AG10803 (cell line): ENCODE measurements at regions not wholly inside any gene's neighbourhood (a gene's known extent, or its start where the extent isn't known, plus 50 kb on each side); places are given as distances from the start of the nearest gene placed in this dataset.
A peak's percentile ranks its signal among the peaks of the same experiment; 100 is the strongest.

Experiments used
- DNase-seq: peaks from one replicate; pipeline ENCODE4 v3.0.0; 2010; ENCODE audit warnings: low read depth
- H3K4me3 ChIP-seq: 2 replicates; pipeline ENCODE4 v1.5.1; 2011; ENCODE audit warnings: mild to moderate bottlenecking, low read length, control low read depth
- TF ChIP-seq, protein P1 (sequence below): conservative IDR thresholded peaks from 2 replicates; pipeline ENCODE4 v1.5.1; 2011; ENCODE audit warnings: mild to moderate bottlenecking, low read length, control low read depth, inconsistent platforms

DNA sequence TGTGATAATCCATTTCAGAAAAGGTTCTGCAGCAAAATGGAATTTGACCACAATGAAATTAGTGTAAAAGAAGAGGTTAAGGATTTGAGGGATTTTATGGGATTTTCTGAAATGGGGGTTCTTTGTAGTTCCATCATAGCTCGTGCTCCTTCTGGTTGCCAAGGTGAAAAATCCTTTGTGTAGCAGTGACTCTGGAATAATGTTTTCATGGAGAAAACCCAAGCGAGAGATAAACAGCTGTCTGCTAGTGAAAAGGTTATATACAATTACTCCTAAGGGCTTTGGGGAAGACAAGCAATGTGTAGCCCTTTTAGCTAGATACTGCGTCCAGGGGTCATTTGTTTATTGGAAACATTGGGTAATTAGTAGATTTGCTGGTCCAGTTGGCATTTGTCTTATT is 453.2 kb upstream of the DEPDC1 start:
- DNase-seq = no peak
- TF ChIP-seq, protein P1, sequence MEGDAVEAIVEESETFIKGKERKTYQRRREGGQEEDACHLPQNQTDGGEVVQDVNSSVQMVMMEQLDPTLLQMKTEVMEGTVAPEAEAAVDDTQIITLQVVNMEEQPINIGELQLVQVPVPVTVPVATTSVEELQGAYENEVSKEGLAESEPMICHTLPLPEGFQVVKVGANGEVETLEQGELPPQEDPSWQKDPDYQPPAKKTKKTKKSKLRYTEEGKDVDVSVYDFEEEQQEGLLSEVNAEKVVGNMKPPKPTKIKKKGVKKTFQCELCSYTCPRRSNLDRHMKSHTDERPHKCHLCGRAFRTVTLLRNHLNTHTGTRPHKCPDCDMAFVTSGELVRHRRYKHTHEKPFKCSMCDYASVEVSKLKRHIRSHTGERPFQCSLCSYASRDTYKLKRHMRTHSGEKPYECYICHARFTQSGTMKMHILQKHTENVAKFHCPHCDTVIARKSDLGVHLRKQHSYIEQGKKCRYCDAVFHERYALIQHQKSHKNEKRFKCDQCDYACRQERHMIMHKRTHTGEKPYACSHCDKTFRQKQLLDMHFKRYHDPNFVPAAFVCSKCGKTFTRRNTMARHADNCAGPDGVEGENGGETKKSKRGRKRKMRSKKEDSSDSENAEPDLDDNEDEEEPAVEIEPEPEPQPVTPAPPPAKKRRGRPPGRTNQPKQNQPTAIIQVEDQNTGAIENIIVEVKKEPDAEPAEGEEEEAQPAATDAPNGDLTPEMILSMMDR = no peak
- H3K4me3 ChIP-seq = no peak overlapping the region

- DNase-seq = no peak
- TF ChIP-seq, protein P1 = no peak
- H3K4me3 ChIP-seq = no peak overlapping the region
Observed at GRCh38 chr1:68953311-68953710, 456.4 kb upstream of the DEPDC1 start.

DNA sequence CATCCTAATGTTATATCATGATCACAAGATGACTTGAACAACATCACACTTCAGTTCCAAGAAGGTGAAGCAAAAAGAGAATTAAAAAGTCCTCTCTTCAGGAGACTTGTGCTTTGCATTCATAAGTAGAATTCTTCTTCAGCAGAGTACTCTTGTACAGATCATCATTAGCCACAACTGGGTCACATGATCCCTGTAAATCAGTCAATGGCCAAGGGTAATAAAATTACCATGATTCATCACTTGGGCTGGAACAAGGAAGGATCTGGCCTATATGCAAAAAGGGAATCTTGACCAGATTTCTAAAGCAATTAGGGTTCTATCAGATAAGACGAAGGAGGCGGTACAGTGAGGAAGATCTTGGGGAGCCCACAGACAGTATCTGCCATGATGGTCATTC is 458.0 kb upstream of the DEPDC1 start:
- TF ChIP-seq, protein P1 = no peak
- peak; percentile 2 for DNase-seq
- no peak overlapping the region for H3K4me3 ChIP-seq

- TF ChIP-seq, protein P1 = no peak
- no peak for DNase-seq
- no peak overlapping the region for H3K4me3 ChIP-seq
Observed at GRCh38 chr1:68955424-68955823, 458.5 kb upstream of the DEPDC1 start.

- TF ChIP-seq, protein P1 = no peak
- no peak for DNase-seq
- no peak overlapping the region for H3K4me3 ChIP-seq
Observed at GRCh38 chr1:68958958-68959357, 462.1 kb upstream of the DEPDC1 start.

GRCh38 chr1:68959461-68960030 is 462.7 kb upstream of the DEPDC1 start:
- TF ChIP-seq, protein P1 = no peak
- no peak for DNase-seq
- no peak overlapping the region for H3K4me3 ChIP-seq

DNA sequence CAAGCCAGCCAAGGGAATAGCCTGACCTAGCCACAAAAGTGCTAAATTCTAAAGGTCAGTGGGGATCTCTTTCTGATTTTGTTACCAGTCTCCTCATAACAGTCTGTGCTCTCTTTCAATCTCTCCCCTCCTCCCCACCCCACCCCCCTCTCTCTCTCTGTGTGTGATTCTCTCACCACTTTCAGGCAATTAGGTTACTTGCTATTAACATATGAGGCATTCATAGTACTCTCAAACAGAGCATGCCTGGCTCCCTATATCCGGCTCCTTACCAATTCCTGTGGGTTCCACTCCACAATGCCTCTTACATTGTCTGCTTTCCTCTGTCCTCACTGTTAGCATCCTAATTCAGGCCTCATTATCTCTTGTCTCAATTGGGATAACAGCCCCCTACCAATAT is 464.3 kb upstream of the DEPDC1 start:
- no peak for DNase-seq
- TF ChIP-seq, protein P1 = no peak
- H3K4me3 ChIP-seq = no peak overlapping the region
